ENCODE measurements at regions not wholly inside any gene's neighbourhood (a gene's known extent, or its start where the extent isn't known, plus 50 kb on each side); places are given as distances from the start of the nearest gene placed in this dataset.
A peak's percentile ranks its signal among the peaks of the same experiment; 100 is the strongest.

- TF ChIP-seq, protein P1, sequence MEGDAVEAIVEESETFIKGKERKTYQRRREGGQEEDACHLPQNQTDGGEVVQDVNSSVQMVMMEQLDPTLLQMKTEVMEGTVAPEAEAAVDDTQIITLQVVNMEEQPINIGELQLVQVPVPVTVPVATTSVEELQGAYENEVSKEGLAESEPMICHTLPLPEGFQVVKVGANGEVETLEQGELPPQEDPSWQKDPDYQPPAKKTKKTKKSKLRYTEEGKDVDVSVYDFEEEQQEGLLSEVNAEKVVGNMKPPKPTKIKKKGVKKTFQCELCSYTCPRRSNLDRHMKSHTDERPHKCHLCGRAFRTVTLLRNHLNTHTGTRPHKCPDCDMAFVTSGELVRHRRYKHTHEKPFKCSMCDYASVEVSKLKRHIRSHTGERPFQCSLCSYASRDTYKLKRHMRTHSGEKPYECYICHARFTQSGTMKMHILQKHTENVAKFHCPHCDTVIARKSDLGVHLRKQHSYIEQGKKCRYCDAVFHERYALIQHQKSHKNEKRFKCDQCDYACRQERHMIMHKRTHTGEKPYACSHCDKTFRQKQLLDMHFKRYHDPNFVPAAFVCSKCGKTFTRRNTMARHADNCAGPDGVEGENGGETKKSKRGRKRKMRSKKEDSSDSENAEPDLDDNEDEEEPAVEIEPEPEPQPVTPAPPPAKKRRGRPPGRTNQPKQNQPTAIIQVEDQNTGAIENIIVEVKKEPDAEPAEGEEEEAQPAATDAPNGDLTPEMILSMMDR (conservative IDR thresholded peaks at IDR 0.05; ENCODE audit: low read length): no peak
- DNase-seq (ENCODE audit: low read depth): no peak
- no peak overlapping the region for H3K4me3 ChIP-seq (ENCODE audit: low read length)
Measured at GRCh38 chr11:64441127-64441526, 82.2 kb downstream of the RPS6KA4 start.

GRCh38 chr11:64443001-64443400, 84.0 kb downstream of the RPS6KA4 start:
- TF ChIP-seq, protein P1 (conservative IDR thresholded peaks at IDR 0.05; ENCODE audit: low read length): no peak
- no peak for DNase-seq (ENCODE audit: low read depth)
- H3K4me3 ChIP-seq (ENCODE audit: low read length): no peak overlapping the region

DNA sequence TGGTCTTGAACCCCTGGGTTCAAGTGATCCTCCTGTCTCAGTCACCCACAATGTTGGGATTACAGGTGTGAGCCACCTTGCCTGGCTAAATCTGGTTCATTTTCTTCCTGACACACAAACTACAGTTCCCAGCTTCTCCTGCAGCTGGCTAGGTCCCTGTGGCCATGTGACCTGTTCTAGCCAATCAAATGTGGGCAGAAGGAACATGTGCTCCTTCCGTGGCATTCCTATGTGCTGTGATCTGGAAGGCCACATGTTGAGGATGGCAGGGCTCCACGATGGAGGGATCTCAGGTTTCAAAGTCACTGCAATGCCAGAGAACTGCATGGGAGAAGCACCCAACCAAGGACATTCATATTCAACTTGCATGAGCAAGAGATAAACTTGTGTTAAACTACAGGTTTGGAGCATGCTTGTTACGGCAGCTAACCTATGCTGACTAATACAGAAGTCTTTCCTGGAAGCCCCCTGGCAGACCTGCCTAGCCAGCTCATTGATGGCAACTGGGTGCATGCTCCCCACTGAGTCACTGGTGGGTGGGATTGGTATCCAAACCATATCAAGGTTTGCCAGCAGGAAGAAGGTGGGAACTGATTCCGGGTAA, 86.0 kb downstream of the RPS6KA4 start:
- TF ChIP-seq, protein P1 (conservative IDR thresholded peaks at IDR 0.05; ENCODE audit: low read length): no peak
- no peak overlapping the region for H3K4me3 ChIP-seq (ENCODE audit: low read length)
- peak; percentile 36 for DNase-seq (ENCODE audit: low read depth)

GRCh38 chr11:64445651-64446050, 86.7 kb downstream of the RPS6KA4 start:
- DNase-seq (ENCODE audit: low read depth): no peak
- H3K4me3 ChIP-seq (ENCODE audit: low read length): no peak overlapping the region
- TF ChIP-seq, protein P1 (conservative IDR thresholded peaks at IDR 0.05; ENCODE audit: low read length): no peak

- TF ChIP-seq, protein P1 (conservative IDR thresholded peaks at IDR 0.05; ENCODE audit: low read length): no peak
- peak overlapping the region; percentile 46 for H3K4me3 ChIP-seq (ENCODE audit: low read length)
- peak; percentile 46 for DNase-seq (ENCODE audit: low read depth)
Measured at GRCh38 chr11:64447831-64448598, 89.1 kb downstream of the RPS6KA4 start.

- TF ChIP-seq, protein P1 (conservative IDR thresholded peaks at IDR 0.05; ENCODE audit: low read length): peak; percentile 67
Measured at GRCh38 chr11:64448599-64449380, 89.8 kb downstream of the RPS6KA4 start.

More at GRCh38 chr11:64448599-64449380, 89.8 kb downstream of the RPS6KA4 start:
- DNase-seq (ENCODE audit: low read depth): peak; percentile 49
- H3K4me3 ChIP-seq (ENCODE audit: low read length): peak overlapping the region; percentile 46

Data from AG10803 (cell line).